ENCODE measurements at regions not wholly inside any gene's neighbourhood (a gene's known extent, or its start where the extent isn't known, plus 50 kb on each side); places are given as distances from the start of the nearest gene placed in this dataset.

DNA sequence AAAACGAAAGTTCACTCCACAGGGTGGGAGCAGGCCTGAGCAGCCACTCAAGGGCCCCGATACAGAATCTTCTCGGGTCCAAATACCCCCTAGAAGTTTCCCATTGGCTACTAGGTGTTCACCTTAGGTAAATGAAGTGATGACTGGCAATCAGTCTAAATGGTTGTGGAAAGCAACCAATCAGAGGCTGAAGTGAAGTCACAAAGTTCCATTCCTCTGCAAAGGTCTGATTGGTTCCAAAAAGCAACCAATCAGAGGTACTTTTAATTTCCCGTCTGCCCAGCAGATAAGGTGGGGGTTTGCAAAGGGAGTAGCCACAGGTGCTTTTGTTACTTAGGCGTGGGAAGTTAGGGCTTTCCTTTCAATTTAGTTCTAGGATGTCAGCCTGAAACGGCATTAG, 58.2 kb upstream of the NKAP start:
- no peaks in the 10 kb centered on the region for H3K9me3 ChIP-seq
- intact Hi-C loops (cut with DNase I, micrococcal nuclease) = no loop called here
- H3K4me3 ChIP-seq = no peak overlapping the region
- H3K36me3 ChIP-seq (ENCODE audit: low read depth) = no peaks in the 10 kb centered on the region
- H3K4me1 ChIP-seq (ENCODE audit: low read depth) = no peaks in the 10 kb centered on the region
- no peak for ATAC-seq
- TF ChIP-seq, protein P1, sequence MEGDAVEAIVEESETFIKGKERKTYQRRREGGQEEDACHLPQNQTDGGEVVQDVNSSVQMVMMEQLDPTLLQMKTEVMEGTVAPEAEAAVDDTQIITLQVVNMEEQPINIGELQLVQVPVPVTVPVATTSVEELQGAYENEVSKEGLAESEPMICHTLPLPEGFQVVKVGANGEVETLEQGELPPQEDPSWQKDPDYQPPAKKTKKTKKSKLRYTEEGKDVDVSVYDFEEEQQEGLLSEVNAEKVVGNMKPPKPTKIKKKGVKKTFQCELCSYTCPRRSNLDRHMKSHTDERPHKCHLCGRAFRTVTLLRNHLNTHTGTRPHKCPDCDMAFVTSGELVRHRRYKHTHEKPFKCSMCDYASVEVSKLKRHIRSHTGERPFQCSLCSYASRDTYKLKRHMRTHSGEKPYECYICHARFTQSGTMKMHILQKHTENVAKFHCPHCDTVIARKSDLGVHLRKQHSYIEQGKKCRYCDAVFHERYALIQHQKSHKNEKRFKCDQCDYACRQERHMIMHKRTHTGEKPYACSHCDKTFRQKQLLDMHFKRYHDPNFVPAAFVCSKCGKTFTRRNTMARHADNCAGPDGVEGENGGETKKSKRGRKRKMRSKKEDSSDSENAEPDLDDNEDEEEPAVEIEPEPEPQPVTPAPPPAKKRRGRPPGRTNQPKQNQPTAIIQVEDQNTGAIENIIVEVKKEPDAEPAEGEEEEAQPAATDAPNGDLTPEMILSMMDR (IDR thresholded peaks at IDR 0.05) = no peak
- no peak for DNase-seq

DNA sequence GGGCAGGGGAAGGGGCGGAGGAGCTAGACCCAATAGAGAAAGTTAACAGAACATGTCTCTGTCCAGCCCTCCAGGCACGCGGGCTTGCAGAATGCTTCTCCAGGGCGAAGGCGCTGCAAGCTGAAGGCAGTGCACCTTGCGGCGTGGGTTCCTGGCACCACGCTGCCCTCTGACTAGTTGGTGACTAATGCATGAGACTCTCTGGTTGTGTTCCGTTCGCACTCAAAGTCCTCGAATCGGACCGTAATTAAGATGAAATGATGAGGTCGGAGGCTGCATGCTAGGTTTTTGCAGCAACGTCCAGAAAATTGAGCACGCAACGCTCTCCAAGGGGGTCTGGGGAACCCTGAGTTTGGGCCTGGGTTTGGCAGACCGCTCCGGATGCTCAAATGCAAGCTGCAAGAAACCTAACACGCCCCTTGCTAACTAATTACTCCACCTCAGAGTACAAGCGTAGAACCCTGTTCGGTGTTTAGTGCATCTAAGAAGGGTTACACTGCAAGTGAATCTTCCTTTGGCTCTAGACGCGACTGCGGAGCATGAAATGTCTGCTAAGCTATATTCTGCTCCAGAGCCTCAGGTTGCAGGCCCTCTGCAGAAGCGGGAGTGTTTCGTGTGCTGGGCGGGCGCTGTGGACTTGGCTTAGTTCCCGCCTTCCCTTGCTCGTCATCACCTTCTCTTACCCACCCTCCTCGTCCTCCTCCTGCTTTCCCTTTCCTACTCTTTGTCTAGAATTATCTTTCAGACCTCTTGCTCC, 57.1 kb upstream of the NKAP start:
- Histone ChIP-seq H3K36me3 (ENCODE audit: low read depth) (no peaks in the 10 kb centered on the region), H3K4me3 (no peak overlapping the region), H3K9me3 (no peaks in the 10 kb centered on the region), H3K4me1 (ENCODE audit: low read depth) (no peaks in the 10 kb centered on the region)
- DNase-seq = no peak
- intact Hi-C loops (cut with DNase I, micrococcal nuclease) = no loop called here
- no peak for ATAC-seq
- TF ChIP-seq, protein P1 (IDR thresholded peaks at IDR 0.05) = no peak

DNA sequence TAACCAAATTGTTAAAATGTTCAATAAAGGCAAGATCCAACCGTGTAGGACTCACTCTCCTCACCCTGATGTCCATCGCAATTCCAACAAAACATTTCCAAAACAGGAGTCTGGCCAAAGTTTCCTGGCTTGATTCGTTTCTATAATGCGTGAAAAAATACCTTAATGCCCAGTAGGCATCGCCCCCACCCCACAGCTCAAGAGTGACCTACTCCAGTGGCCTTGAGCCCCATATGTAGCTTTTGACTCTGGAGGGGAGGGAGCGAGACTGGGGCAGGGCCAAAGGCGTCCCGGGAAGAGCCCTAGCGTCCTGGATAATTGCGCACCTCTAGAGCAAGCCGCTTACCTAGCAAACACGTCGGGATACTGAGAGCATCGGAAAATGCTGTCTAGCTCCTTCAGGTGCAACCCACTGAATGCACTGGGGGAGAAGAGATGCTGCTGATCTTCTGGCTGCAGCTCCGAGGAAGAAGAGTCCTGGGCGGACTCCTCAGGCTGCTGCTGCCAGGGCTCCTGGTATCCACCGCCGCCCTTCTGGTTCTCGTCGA, 55.6 kb upstream of the NKAP start:
- Histone ChIP-seq H3K4me3 (no peak overlapping the region), H3K9me3 (no peaks in the 10 kb centered on the region), H3K36me3 (ENCODE audit: low read depth) (no peaks in the 10 kb centered on the region), H3K4me1 (ENCODE audit: low read depth) (no peaks in the 10 kb centered on the region)
- TF ChIP-seq, protein P1 (IDR thresholded peaks at IDR 0.05) = no peak
- DNase-seq = no peak
- no peak for ATAC-seq
- intact Hi-C loops (cut with DNase I, micrococcal nuclease) = no loop called here

DNA sequence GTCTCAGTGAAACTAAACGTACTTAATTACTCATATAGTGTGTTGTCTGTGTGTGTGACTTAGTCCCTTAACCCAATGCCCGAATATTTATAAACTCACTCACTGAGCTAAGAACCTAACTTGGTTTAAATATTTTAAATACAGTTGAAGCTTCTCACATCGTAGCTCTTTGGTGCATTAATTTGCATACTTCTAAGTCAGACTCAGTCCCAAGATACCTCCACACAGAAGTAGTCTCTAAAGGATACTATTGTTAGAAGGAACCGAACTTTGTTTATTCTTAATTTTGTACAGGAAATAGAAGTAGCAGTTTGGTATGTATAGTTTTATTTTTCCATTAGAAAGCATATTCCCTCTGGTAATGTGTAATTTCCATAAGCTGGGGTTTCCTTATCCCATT, 54.0 kb upstream of the NKAP start:
- ATAC-seq (no peak), DNase-seq (no peak)
- TF ChIP-seq, protein P1 (IDR thresholded peaks at IDR 0.05) = no peak
- intact Hi-C loops (cut with DNase I, micrococcal nuclease) = no loop called here
- Histone ChIP-seq H3K9me3 (no peaks in the 10 kb centered on the region), H3K4me3 (no peak overlapping the region), H3K4me1 (ENCODE audit: low read depth) (no peaks in the 10 kb centered on the region), H3K36me3 (ENCODE audit: low read depth) (no peaks in the 10 kb centered on the region)

DNA sequence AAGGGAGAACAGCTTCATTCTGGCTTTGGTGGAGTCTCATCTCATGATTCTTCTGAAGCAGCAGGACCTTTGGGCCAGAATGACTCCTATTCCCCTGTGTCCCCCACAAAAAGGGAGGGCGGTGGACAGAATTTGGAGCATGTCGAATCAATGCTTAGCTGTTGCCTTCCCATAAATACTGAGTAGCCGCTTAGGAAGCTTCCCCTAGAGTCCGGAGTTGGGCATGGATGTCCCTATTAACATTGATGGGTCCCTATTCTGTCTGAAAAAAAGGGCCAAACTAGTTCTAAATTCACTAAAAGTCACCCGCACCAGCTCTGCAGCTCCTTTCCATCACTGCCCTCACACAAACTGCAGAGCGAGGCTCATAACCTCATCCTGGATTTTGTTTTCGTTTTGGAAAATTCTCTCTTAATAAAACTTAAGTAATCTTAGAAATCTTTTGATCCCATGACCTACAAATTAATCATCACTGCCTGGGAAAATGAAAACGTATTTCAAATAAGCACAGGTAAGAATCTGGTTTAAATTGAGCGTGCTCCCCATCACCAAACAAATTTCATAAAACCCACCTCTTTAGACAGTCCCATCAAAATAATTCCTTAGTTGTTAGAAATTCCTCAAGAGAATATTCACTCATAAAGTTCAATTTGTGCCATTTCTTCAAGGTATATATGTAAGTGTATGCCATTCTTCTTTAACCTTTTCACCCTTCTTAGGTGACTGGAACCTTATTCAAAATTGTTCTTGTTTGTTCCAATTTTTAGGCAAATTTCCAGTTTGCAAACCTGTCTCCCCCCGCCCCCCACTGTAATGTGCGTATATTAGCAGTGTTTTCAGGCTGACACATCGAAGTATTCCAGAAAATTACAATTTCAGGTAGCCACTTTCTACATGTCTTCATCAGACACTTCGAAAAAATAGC, 53.3 kb upstream of the NKAP start:
- Histone ChIP-seq H3K4me1 (ENCODE audit: low read depth) (no peaks in the 10 kb centered on the region), H3K4me3 (no peak overlapping the region), H3K36me3 (ENCODE audit: low read depth) (no peaks in the 10 kb centered on the region), H3K9me3 (no peaks in the 10 kb centered on the region)
- TF ChIP-seq, protein P1 (IDR thresholded peaks at IDR 0.05) = no peak
- DNase-seq (no peak), ATAC-seq (no peak)
- intact Hi-C loops (cut with DNase I, micrococcal nuclease) = no loop called here
